Adrenal gland (tissue), 9 donors: ENCODE measurements at regions not wholly inside any gene's neighbourhood (a gene's known extent, or its start where the extent isn't known, plus 50 kb on each side); places are given as distances from the start of the nearest gene placed in this dataset.

ENCODE experiments used
- DNase-seq, 7 donors: peaks; one replicate each; pipeline ENCODE4 v3.0.0-alpha.2; 2019 to 2020
- H3K27ac ChIP-seq, 5 donors: fragments of 200-600 bp; sonication (generic) in 4 of 5; 1 replicate in 3 of 5; 2 replicates in 2 of 5; pipeline versions ENCODE4 v1.5.1 to v1.8.0; 2016 to 2020; ENCODE audit warnings: mild to moderate bottlenecking in 1 of 5
- H3K27me3 ChIP-seq: fragments of 200-600 bp; 2 replicates; pipeline ENCODE4 v1.8.0; 2021
- H3K36me3 ChIP-seq, 2 donors: fragments of 200-600 bp; replicated peaks in 1 of 2; 1 replicate in 1 of 2; 2 replicates in 1 of 2; pipeline versions ENCODE4 v1.5.1 to v1.8.0; 2018 to 2022
- H3K4me1 ChIP-seq, 2 donors: fragments of 200-600 bp; replicated peaks in 1 of 2; 1 replicate in 1 of 2; 2 replicates in 1 of 2; pipeline versions ENCODE4 v1.5.1 to v1.8.0; 2018 to 2021
- H3K4me3 ChIP-seq, 4 donors: fragments of 200-600 bp; sonication (generic) in 3 of 4; one replicate each; pipeline ENCODE4 v1.5.1; 2016 to 2018
- H3K9me3 ChIP-seq, 3 donors: fragments of 200-600 bp; sonication (generic) in 1 of 3; replicated peaks in 1 of 3; 1 replicate in 2 of 3; 2 replicates in 1 of 3; pipeline versions ENCODE4 v1.5.1 to v1.8.0; 2016 to 2021
- CTCF ChIP-seq, 6 experiments: fragments of 450-650 bp in 4 of 6; fragments of 200-600 bp in 2 of 6; sonication (generic) in 1 of 6; IDR thresholded peaks; 1 replicate in 5 of 6; 2 replicates in 1 of 6; pipeline versions ENCODE4 v1.5.1 to v1.8.0; 2016 to 2021; ENCODE audit warnings: antibody characterized with exemption in 6 of 6, mild to moderate bottlenecking in 2 of 6, moderate library complexity in 1 of 6
- POLR2A ChIP-seq, 2 donors: fragments of 450-650 bp; IDR thresholded peaks; one replicate each; pipeline ENCODE4 v1.6.1; 2017; ENCODE audit warnings: antibody characterized with exemption in 2 of 2, mild to moderate bottlenecking in 2 of 2, moderate library complexity in 1 of 2
- WGBS, 4 donors: extraction: QIAGEN DNeasy Blood & Tissue Kit in 2 of 4; methylation state at CpG; one replicate each; pipeline versions ENCODE4 v1.1.5 to v1.1.7; 2013 to 2017; 5-methylcytosine and 5-hydroxymethylcytosine counted together
- intact Hi-C, 2 donors: fragments of 100-400 bp; cut with DNase I; formaldehyde crosslinking; loops; one replicate each; pipeline versions ENCODE4 v1.14.1 to v1.15.0; 2022 to 2023
- donor health status: healthy with polysubstance abuse.
- donor health status: Bipolar disorder and iron deficiency.
- donor health status: DM: yes; HTN: yes; CAD: no.
- donor health status: DM: no; HTN: no; CAD: no.
- donor health status: DM: no; HTN: no; CAD: no.

- no peaks in the 10 kb centered on the region for H3K27me3 ChIP-seq
- DNase-seq = peak in 1 of 7 donors; percentile 26
- H3K4me1 ChIP-seq = peaks cover 0 to 13% of the 10 kb centered on the region in 2 donors
- WGBS, 4 donors = 68 to 81% (median 74%) methylated on average over 2 of the region's 2 CpGs
- no peak overlapping the region for H3K4me3 ChIP-seq
- no peak overlapping the region for H3K27ac ChIP-seq
- TF ChIP-seq POLR2A (IDR thresholded peaks at IDR 0.05) (no peak), CTCF (IDR thresholded peaks at IDR 0.05) (no peak)
- intact Hi-C loops = no loop called here
- no peaks in the 10 kb centered on the region for H3K36me3 ChIP-seq
- no peaks in the 10 kb centered on the region for H3K9me3 ChIP-seq
Measured at GRCh38 chr9:88691811-88692210, 156.8 kb downstream of the NXNL2 start.

- H3K4me1 ChIP-seq = peaks cover 0 to 13% of the 10 kb centered on the region in 2 donors
- TF ChIP-seq POLR2A (IDR thresholded peaks at IDR 0.05) (no peak), CTCF (IDR thresholded peaks at IDR 0.05) (no peak)
- H3K27ac ChIP-seq = no peak overlapping the region
- H3K36me3 ChIP-seq = no peaks in the 10 kb centered on the region
- WGBS, 4 donors = 89 to 99% (median 92%) methylated on average over 1 to 2 of the region's 2 CpGs
- intact Hi-C loops = no loop called here
- no peaks in the 10 kb centered on the region for H3K9me3 ChIP-seq
- no peaks in the 10 kb centered on the region for H3K27me3 ChIP-seq
- no peak for DNase-seq
- H3K4me3 ChIP-seq = no peak overlapping the region
Measured at GRCh38 chr9:88692827-88693226, 157.8 kb downstream of the NXNL2 start.

GRCh38 chr9:88694625-88695024 is 159.6 kb downstream of the NXNL2 start:
- peak in 1 of 7 donors; percentile 40 for DNase-seq
- H3K9me3 ChIP-seq = no peaks in the 10 kb centered on the region
- 53 to 62% (median 59%) methylated on average over 12 of the region's 12 CpGs for WGBS, 4 donors
- intact Hi-C loops = no loop called here
- no peaks in the 10 kb centered on the region for H3K27me3 ChIP-seq
- H3K4me1 ChIP-seq = peaks cover 0 to 13% of the 10 kb centered on the region in 2 donors
- TF ChIP-seq CTCF (IDR thresholded peaks at IDR 0.05) = no peak
- TF ChIP-seq POLR2A (IDR thresholded peaks at IDR 0.05) = no peak
- peak overlapping the region in 1 of 5 donors; percentile 29 for H3K27ac ChIP-seq
- H3K4me3 ChIP-seq = no peak overlapping the region
- H3K36me3 ChIP-seq = no peaks in the 10 kb centered on the region

GRCh38 chr9:88696501-88696900 is 161.5 kb downstream of the NXNL2 start:
- Histone ChIP-seq H3K4me1 (peaks cover 0 to 4% of the 10 kb centered on the region in 2 donors), H3K27ac (no peak overlapping the region), H3K27me3 (no peaks in the 10 kb centered on the region), H3K36me3 (no peaks in the 10 kb centered on the region), H3K4me3 (no peak overlapping the region), H3K9me3 (no peaks in the 10 kb centered on the region)
- no peak for DNase-seq
- TF ChIP-seq CTCF (IDR thresholded peaks at IDR 0.05) (no peak), POLR2A (IDR thresholded peaks at IDR 0.05) (no peak)
- 90 to 96% (median 94%) methylated on average over 5 to 9 of the region's 9 CpGs for WGBS, 4 donors
- intact Hi-C loops = no loop called here
